A549 (cell line): ENCODE measurements at regions not wholly inside any gene's neighbourhood (a gene's known extent, or its start where the extent isn't known, plus 50 kb on each side); places are given as distances from the start of the nearest gene placed in this dataset.

Experiments used
- ATAC-seq, 2 experiments: fragments of 200-7000 bp in 1 of 2; fragments of >200 bp in 1 of 2; cut with Nextera tagmentation in 1 of 2; cut with Tn5 transposase in 1 of 2; 3 replicates each; pipeline versions ENCODE4 v1.8.0 to v1.9.1; 2018 to 2020; ENCODE audit warnings: mild to moderate bottlenecking in 1 of 2, moderate library complexity in 1 of 2
- CTCF ChIA-PET: fragments of 300-600 bp; sonication (Branson Sonifier 250); formaldehyde crosslinking; extraction: SDS; loops from one replicate; lab custom pipeline; 2021; ENCODE audit warnings: antibody characterized with exemption, inconsistent platforms; lab: Yijun Ruan, JAX
- POLR2A ChIA-PET: fragments of 350-600 bp; formaldehyde crosslinking; extraction: SDS; loops from one replicate; lab custom pipeline; 2021; ENCODE audit warnings: antibody characterized with exemption, inconsistent platforms; lab: Yijun Ruan, JAX
- DNase-seq, 2 experiments: peaks; one replicate each; pipeline versions ENCODE4 v3.0.0 to v3.0.0-alpha.2; 2011 to 2016; ENCODE audit warnings: low read depth in 1 of 2, low spot score in 1 of 2
- FAIRE-seq: peaks from 2 replicates; lab custom pipeline; 2011; peaks lifted over from hg19 to GRCh38; lab: Jason Lieb, UNC
- H3K27ac ChIP-seq, 2 experiments: fragments of >200 bp; sonication (Bioruptor Twin); formaldehyde crosslinking; 3 replicates each; pipeline ENCODE4 v1.5.1; 2016 to 2017
- H3K4me1 ChIP-seq: fragments of >200 bp; sonication (Bioruptor Twin); formaldehyde crosslinking; 3 replicates; pipeline ENCODE4 v1.6.1; 2016
- H3K4me2 ChIP-seq: fragments of >200 bp; sonication (Bioruptor Twin); formaldehyde crosslinking; 3 replicates; pipeline ENCODE4 v1.6.1; 2016
- H3K4me3 ChIP-seq: fragments of >200 bp; sonication (Bioruptor Twin); formaldehyde crosslinking; 3 replicates; pipeline ENCODE4 v1.5.1; 2016
- H3K9me3 ChIP-seq: fragments of >200 bp; sonication (Bioruptor Twin); formaldehyde crosslinking; 3 replicates; pipeline ENCODE4 v1.6.1; 2016
- BHLHE40 ChIP-seq: IDR thresholded peaks from 2 replicates; pipeline ENCODE4 v1.6.1; 2012; ENCODE audit warnings: low read depth, low read length, inconsistent platforms
- CBX2 ChIP-seq: fragments of 200-600 bp; sonication (generic); IDR thresholded peaks from 2 replicates; pipeline ENCODE4 v1.6.1; 2016; ENCODE audit warnings: low read depth, mild to moderate bottlenecking, borderline replicate concordance
- CBX8 ChIP-seq: fragments of 200-600 bp; sonication (generic); IDR thresholded peaks from 2 replicates; pipeline ENCODE4 v1.6.1; 2016
- CEBPB ChIP-seq, 2 experiments: fragments of >200 bp in 1 of 2; sonication (Bioruptor Twin) in 1 of 2; formaldehyde crosslinking in 1 of 2; IDR thresholded peaks; 2 replicates each; pipeline ENCODE4 v1.6.1; 2012 to 2016
- CHD4 ChIP-seq: fragments of 200-600 bp; sonication (generic); IDR thresholded peaks from 2 replicates; pipeline ENCODE4 v1.6.1; 2016; ENCODE audit warnings: antibody characterized with exemption, mild to moderate bottlenecking, borderline replicate concordance
- EHMT2 ChIP-seq: fragments of 200-600 bp; sonication (generic); IDR thresholded peaks from 2 replicates; pipeline ENCODE4 v1.6.1; 2016; ENCODE audit warnings: antibody characterized with exemption, low read depth, mild to moderate bottlenecking, moderate library complexity
- FOSB ChIP-seq: fragments of 250-450 bp; sonication (Bioruptor Pico); IDR thresholded peaks from 2 replicates; pipeline ENCODE4 v1.5.0; 2020; ENCODE audit warnings: mild to moderate bottlenecking, moderate library complexity
- HOXB5 ChIP-seq: fragments of 250-450 bp; sonication (Bioruptor Pico); IDR thresholded peaks from 2 replicates; pipeline ENCODE4 v1.5.0; 2020; ENCODE audit warnings: mild to moderate bottlenecking, moderate library complexity
- JUN ChIP-seq, 2 experiments: fragments of >200 bp; sonication (Bioruptor Twin); formaldehyde crosslinking; IDR thresholded peaks; 2 replicates in 1 of 2; 3 replicates in 1 of 2; pipeline ENCODE4 v1.6.1; 2016 to 2017
- JUNB ChIP-seq: fragments of >200 bp; sonication (Bioruptor Twin); formaldehyde crosslinking; IDR thresholded peaks from 2 replicates; pipeline ENCODE4 v1.6.1; 2016
- MAFK ChIP-seq: fragments of 450-650 bp; IDR thresholded peaks from 2 replicates; pipeline ENCODE4 v1.6.1; 2014; ENCODE audit not compliant: partially characterized antibody
- MYC ChIP-seq: IDR thresholded peaks from 2 replicates; pipeline ENCODE4 v1.6.1; 2012; ENCODE audit warnings: mild to moderate bottlenecking, inconsistent platforms, low read length, improper control_type of control experiment, borderline replicate concordance
- NFE2L2 ChIP-seq: fragments of 150-350 bp; conservative IDR thresholded peaks from 2 replicates; pipeline ENCODE4 v1.6.1; 2014; ENCODE audit warnings: low read length
- NPAS2 ChIP-seq: fragments of 250-450 bp; sonication (Bioruptor Pico); IDR thresholded peaks from 2 replicates; pipeline ENCODE4 v1.8.0; 2022; ENCODE audit warnings: mild to moderate bottlenecking, moderate library complexity, borderline replicate concordance
- PHF8 ChIP-seq: fragments of 200-600 bp; sonication (generic); IDR thresholded peaks from 2 replicates; pipeline ENCODE4 v1.6.1; 2016; ENCODE audit warnings: low read depth, mild to moderate bottlenecking, antibody characterized with exemption, moderate library complexity, borderline replicate concordance
- POLR2A ChIP-seq: IDR thresholded peaks from 2 replicates; pipeline ENCODE4 v1.6.1; 2012; ENCODE audit warnings: mild to moderate bottlenecking, low read length
- RAD21 ChIP-seq, 2 experiments: fragments of >200 bp in 1 of 2; sonication (Bioruptor Twin) in 1 of 2; formaldehyde crosslinking in 1 of 2; IDR thresholded peaks in 1 of 2; conservative IDR thresholded peaks in 1 of 2; 2 replicates in 1 of 2; 3 replicates in 1 of 2; pipeline ENCODE4 v1.6.1; 2012 to 2018; ENCODE audit warnings: inconsistent platforms in 1 of 2
- RARB ChIP-seq: fragments of 250-450 bp; sonication (Bioruptor Pico); IDR thresholded peaks from 2 replicates; pipeline ENCODE4 v1.8.0; 2021; ENCODE audit warnings: mild to moderate bottlenecking, moderate library complexity
- RNF2 ChIP-seq: fragments of 200-600 bp; sonication (generic); IDR thresholded peaks from 2 replicates; pipeline ENCODE4 v1.6.1; 2016; ENCODE audit warnings: low read depth, mild to moderate bottlenecking, antibody characterized with exemption, moderate library complexity, borderline replicate concordance
- SMC3 ChIP-seq: fragments of >200 bp; sonication (Bioruptor Twin); formaldehyde crosslinking; IDR thresholded peaks from 3 replicates; pipeline ENCODE4 v1.6.1; 2018; ENCODE audit warnings: inconsistent platforms
- TFCP2L1 ChIP-seq: fragments of 250-450 bp; sonication (Bioruptor Pico); IDR thresholded peaks from 2 replicates; pipeline ENCODE4 v1.5.0; 2021; ENCODE audit warnings: mild to moderate bottlenecking
- TP53 ChIP-seq: fragments of 250-450 bp; sonication (Bioruptor Pico); IDR thresholded peaks from 2 replicates; pipeline ENCODE4 v1.5.0; 2021; ENCODE audit warnings: mild to moderate bottlenecking, moderate library complexity
- ZC3H11A ChIP-seq: fragments of 450-650 bp; IDR thresholded peaks from 2 replicates; pipeline ENCODE4 v1.6.1; 2014; ENCODE audit warnings: antibody characterized with exemption, mild to moderate bottlenecking
- ZNF302 ChIP-seq: fragments of 250-450 bp; sonication (Bioruptor Pico); IDR thresholded peaks from 2 replicates; pipeline ENCODE4 v1.9.0; 2021; ENCODE audit warnings: inconsistent platforms, mild to moderate bottlenecking, moderate library complexity
- WGBS: methylation state at CpG from one replicate; pipeline ENCODE4 v1.1.6; 2017; ENCODE audit errors: missing lambda C conversion rate; 5-methylcytosine and 5-hydroxymethylcytosine counted together
- TF ChIP-seq, protein P1 (sequence below): IDR thresholded peaks from 2 replicates; pipeline ENCODE4 v1.6.1; 2012
- TF ChIP-seq, protein P2 (sequence below): fragments of 250-450 bp; sonication (Bioruptor Pico); IDR thresholded peaks from 2 replicates; pipeline ENCODE4 v1.5.0; 2021; ENCODE audit warnings: mild to moderate bottlenecking, moderate library complexity, borderline replicate concordance

DNA sequence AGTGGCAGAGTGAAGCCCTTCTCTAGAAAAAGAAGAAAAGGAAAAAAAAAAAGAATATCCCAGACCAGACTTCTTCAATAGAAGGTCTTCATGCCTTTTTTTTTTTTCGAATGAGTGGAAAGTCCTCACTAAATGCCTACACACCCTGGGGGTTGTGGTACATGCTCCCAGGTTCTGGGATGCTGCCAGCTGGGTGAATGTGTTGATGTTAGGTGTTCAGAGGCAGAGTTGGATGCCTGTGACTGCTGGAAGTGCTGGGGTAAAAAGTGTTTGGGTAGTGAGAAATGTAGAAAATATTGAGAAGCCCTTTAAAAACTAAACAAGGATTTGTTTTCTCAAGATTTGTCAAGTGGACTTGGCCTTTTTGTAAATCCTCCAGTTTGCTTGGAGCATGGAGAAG is 318.6 kb downstream of the SLC4A3 start:
- Histone ChIP-seq H3K9me3 (no peaks in the 10 kb centered on the region), H3K4me3 (no peak overlapping the region), H3K4me1 (no peaks in the 10 kb centered on the region)
- no peak for DNase-seq
- WGBS: 0% methylated on average over 1 of the region's 1 CpG
- TF ChIP-seq JUN (IDR thresholded peaks at IDR 0.05) (no peak), POLR2A (no peak), PHF8 (no peak), EHMT2 (no peak), TFCP2L1 (no peak), TP53 (CRISPR knock-in tag) (no peak), CEBPB (IDR thresholded peaks at IDR 0.05) (no peak), BHLHE40 (no peak), CBX8 (no peak), SMC3 (no peak), NPAS2 (no peak), HOXB5 (CRISPR knock-in tag) (no peak), CBX2 (no peak), ZC3H11A (no peak), RAD21 (conservative IDR thresholded peaks at IDR 0.05 in 1 of 2, IDR thresholded peaks at IDR 0.05 in 1 of 2) (no peak), RARB (CRISPR knock-in tag) (no peak), FOSB (CRISPR knock-in tag) (no peak), CHD4 (no peak), ZNF302 (CRISPR knock-in tag) (no peak), RNF2 (no peak)
- TF ChIP-seq, all 56 proteins: peak for 0
- ChIA-PET CTCF (interaction anchor here (0.6 kb wide), 1 partner anchor 1466 kb away, joined by 3 read pairs; no protein-coding TSS in a partner anchor), POLR2A (no interaction called here)
- no peak overlapping the region for H3K27ac ChIP-seq
- no peak for FAIRE-seq
- ATAC-seq: no peak
- H3K4me2 ChIP-seq: no peak overlapping the region

DNA sequence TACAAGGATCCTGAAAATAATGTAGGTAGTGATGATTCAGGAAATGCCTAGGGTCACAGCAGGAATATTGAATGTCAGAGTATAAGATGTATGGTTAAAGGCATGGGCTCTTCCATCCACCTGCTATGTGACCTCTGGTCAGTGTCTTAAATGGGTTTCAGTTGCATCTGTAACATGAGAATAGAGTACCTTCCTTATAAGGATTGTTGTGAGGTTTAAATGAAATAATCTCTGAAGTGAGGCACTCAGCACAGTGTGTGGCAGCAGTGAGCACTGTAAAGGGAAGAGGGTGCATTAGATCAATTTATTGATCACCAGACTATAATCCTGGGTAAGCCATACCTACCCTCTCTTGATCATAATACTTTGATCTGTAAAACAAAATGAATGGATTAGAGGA is 319.1 kb downstream of the SLC4A3 start:
- DNase-seq (no peak), FAIRE-seq (no peak), ATAC-seq (no peak)
- ChIA-PET POLR2A (no interaction called here), CTCF (no interaction called here)
- Histone ChIP-seq H3K9me3 (no peaks in the 10 kb centered on the region), H3K4me2 (no peak overlapping the region), H3K4me1 (no peaks in the 10 kb centered on the region), H3K27ac (no peak overlapping the region), H3K4me3 (no peak overlapping the region)
- TF ChIP-seq SMC3 (no peak), POLR2A (no peak), NPAS2 (no peak), NFE2L2 (no peak), MYC (no peak), JUNB (no peak), ZNF302 (CRISPR knock-in tag) (no peak), EHMT2 (no peak), MAFK (no peak)
- TF ChIP-seq, protein P1, sequence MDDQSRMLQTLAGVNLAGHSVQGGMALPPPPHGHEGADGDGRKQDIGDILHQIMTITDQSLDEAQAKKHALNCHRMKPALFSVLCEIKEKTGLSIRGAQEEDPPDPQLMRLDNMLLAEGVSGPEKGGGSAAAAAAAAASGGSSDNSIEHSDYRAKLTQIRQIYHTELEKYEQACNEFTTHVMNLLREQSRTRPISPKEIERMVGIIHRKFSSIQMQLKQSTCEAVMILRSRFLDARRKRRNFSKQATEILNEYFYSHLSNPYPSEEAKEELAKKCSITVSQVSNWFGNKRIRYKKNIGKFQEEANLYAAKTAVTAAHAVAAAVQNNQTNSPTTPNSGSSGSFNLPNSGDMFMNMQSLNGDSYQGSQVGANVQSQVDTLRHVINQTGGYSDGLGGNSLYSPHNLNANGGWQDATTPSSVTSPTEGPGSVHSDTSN: no peak
- TF ChIP-seq, protein P2, sequence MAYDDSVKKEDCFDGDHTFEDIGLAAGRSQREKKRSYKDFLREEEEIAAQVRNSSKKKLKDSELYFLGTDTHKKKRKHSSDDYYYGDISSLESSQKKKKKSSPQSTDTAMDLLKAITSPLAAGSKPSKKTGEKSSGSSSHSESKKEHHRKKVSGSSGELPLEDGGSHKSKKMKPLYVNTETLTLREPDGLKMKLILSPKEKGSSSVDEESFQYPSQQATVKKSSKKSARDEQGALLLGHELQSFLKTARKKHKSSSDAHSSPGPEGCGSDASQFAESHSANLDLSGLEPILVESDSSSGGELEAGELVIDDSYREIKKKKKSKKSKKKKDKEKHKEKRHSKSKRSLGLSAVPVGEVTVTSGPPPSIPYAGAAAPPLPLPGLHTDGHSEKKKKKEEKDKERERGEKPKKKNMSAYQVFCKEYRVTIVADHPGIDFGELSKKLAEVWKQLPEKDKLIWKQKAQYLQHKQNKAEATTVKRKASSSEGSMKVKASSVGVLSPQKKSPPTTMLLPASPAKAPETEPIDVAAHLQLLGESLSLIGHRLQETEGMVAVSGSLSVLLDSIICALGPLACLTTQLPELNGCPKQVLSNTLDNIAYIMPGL (CRISPR knock-in tag): no peak
